ENCODE measurements at regions not wholly inside any gene's neighbourhood (a gene's known extent, or its start where the extent isn't known, plus 50 kb on each side); places are given as distances from the start of the nearest gene placed in this dataset.

GRCh38 chr1:105678334-105678733 is 1378.1 kb upstream of the PRMT6 start:
- H3K4me3 ChIP-seq (replicated peaks; ENCODE audit: low read depth, low read length) = no peak overlapping the region
- no peak for DNase-seq (ENCODE audit: extremely low read depth, low read depth)
- no peak for TF ChIP-seq CTCF (IDR thresholded peaks at IDR 0.05; ENCODE audit: low read depth, low read length, missing control alignments)

DNA sequence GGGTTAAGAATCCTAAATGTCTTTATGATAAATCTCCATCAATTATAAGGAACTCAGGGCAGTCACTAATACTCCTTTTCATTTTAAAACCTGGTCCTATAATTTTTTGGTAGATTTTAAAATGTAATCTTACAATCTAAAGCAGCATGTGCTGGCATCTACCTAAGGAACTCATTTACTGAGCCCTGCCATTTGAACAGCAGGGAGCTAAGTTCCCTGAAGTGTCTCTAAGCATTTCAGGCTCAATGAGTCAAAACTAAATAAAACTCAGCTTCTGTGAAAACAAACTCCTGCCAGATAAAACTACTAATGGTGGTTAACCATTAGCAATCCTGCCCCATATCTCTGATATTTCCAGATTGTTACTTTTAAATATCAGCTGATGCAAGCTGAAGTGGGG is 1371.8 kb upstream of the PRMT6 start:
- TF ChIP-seq CTCF (IDR thresholded peaks at IDR 0.05; ENCODE audit: low read depth, low read length, missing control alignments) = no peak
- DNase-seq (ENCODE audit: extremely low read depth, low read depth) = no peak
- no peak overlapping the region for H3K4me3 ChIP-seq (replicated peaks; ENCODE audit: low read depth, low read length)

GRCh38 chr1:105686026-105686425 is 1370.4 kb upstream of the PRMT6 start:
- TF ChIP-seq CTCF (IDR thresholded peaks at IDR 0.05; ENCODE audit: low read depth, low read length, missing control alignments) = no peak
- no peak for DNase-seq (ENCODE audit: extremely low read depth, low read depth)
- no peak overlapping the region for H3K4me3 ChIP-seq (replicated peaks; ENCODE audit: low read depth, low read length)

DNA sequence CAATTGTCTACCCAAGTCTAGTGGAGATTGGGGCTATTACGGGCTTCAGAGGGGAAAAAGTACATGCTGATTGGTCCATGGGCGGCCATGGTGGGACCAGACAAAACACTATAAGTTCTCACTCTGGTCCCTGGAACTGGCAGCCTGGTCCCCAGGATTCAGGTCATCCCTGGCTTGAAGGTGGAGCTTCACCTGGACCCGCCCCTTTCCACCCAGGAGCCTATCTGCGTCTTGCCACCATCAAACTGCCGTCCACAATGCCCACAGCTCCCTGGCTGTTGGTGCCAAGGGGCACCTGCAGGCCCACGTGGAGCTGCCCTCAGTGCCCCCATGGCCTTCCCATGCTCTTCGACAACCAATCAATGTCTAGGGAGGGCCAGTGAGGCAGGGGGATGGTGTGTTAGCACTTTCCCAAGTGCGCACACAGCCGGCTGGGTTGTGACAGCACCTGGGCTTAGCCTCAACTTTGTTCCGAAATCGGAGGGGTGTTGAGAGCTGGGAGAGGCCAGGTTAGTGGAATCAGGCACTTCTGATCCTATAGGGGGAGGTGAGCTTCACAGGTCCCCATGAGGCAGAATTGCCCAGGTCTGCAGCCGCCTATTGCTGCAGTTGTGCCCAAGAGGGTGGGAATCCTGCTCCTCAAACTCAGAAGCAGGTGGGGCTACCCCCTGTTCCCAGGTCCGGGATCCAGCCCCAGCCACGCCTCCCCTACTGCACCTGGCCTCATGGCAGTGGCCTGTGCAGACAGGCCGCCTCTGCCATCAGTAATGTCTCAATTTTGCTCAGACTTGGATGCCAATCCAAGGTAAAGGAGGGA is 1369.4 kb upstream of the PRMT6 start:
- no peak for DNase-seq (ENCODE audit: extremely low read depth, low read depth)
- no peak for TF ChIP-seq CTCF (IDR thresholded peaks at IDR 0.05; ENCODE audit: low read depth, low read length, missing control alignments)

DNA sequence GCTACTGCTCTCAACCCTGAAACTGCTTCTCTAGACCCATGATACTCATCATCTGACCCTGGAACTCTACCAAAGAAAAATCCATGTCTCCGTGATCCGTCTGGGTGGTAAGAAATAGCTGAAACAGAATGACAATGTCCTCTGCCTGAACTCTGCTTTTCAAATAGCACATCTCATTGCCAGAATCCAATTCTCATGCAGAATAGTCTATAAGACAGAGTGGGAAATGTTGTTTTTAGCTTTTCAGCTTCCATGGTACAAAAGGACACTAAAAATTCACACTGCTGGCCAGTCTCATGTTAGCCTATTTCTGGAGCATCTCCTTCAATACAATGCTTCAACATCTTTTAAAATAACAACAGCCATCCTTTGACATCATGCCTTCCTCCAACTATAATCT is 1355.8 kb upstream of the PRMT6 start:
- TF ChIP-seq CTCF (IDR thresholded peaks at IDR 0.05; ENCODE audit: low read depth, low read length, missing control alignments) = no peak
- no peak for DNase-seq (ENCODE audit: extremely low read depth, low read depth)
- no peak overlapping the region for H3K4me3 ChIP-seq (replicated peaks; ENCODE audit: low read depth, low read length)

More for the DNA sequence above, 1369.4 kb upstream of the PRMT6 start:
- no peak overlapping the region for H3K4me3 ChIP-seq (replicated peaks; ENCODE audit: low read depth, low read length)

- H3K4me3 ChIP-seq (replicated peaks; ENCODE audit: low read depth, low read length) = no peak overlapping the region
- TF ChIP-seq CTCF (IDR thresholded peaks at IDR 0.05; ENCODE audit: low read depth, low read length, missing control alignments) = no peak
- DNase-seq (ENCODE audit: extremely low read depth, low read depth) = no peak
These were observed 1332.2 kb upstream of the PRMT6 start for GRCh38 chr1:105724286-105724685.

DNA sequence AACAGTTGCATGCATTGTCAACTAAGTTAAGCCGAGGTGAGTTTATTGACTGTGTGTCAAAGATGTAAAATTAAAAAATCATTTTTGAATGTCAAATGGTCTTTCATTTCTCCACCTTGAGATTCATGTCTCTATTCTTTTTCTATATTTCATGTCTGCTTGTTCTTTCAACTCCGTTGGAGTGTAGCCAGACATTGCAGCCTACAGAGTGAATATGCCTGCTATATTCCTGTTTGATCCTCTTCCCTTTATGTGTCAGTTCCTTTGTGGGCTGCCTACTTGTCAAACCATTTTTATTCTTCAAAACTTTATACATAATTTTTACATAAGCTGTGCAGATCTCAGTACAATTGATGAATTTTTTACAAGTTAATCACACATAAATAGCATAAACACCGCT is 1325.8 kb upstream of the PRMT6 start:
- H3K4me3 ChIP-seq (replicated peaks; ENCODE audit: low read depth, low read length) = no peak overlapping the region

More for the DNA sequence above, 1325.8 kb upstream of the PRMT6 start:
- TF ChIP-seq CTCF (IDR thresholded peaks at IDR 0.05; ENCODE audit: low read depth, low read length, missing control alignments) = no peak
- DNase-seq (ENCODE audit: extremely low read depth, low read depth) = no peak
